GM12864 (cell line): ENCODE measurements at regions not wholly inside any gene's neighbourhood (a gene's known extent, or its start where the extent isn't known, plus 50 kb on each side); places are given as distances from the start of the nearest gene placed in this dataset.

Experiments
- DNase-seq: peaks from one replicate; pipeline ENCODE4 v3.0.0-alpha.2; 2011; ENCODE audit warnings: low read depth
- H3K4me3 ChIP-seq: 2 replicates; pipeline ENCODE4 v1.5.1; 2011; ENCODE audit warnings: mild to moderate bottlenecking, low read depth, low read length, control low read depth
- TF ChIP-seq, protein P1 (sequence below): IDR thresholded peaks from 2 replicates; pipeline ENCODE4 v1.5.1; 2011; ENCODE audit warnings: low read depth, mild to moderate bottlenecking, moderate library complexity, low read length, control low read depth, inconsistent platforms; ENCODE audit errors: missing control alignments

DNA sequence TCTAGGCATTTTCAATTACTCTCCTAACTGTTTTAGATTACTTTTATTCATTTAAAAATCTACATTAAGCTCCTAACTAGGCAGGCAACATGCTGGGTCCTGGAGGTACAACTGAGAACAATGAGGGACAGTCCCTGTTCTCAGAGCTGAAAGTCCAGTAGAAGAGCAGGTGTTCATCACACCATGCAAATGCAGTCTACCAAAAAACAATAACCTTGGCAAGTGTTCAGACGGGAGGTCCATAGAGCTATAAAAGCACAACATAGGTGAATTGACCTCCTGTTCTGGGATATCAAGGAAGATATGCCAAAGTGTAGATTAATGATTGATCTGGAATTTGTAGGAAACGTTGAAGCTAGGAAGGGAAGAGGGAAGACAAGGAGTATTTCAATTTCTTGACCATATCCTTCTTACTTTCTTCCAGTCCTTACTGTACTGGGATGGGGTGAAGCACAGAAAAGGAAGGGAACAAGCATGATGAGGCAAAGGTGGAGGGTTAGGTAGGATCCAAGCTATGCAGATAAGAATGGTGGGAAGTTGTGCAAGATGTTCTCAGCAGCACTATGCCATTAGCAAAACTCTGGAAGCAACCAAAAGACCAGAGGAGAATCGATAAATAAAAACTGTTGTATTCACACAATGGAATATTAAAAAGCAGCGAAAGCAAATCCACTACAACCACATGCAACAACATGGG lies 485.7 kb upstream of the JARID2 start:
- no peak overlapping the region for H3K4me3 ChIP-seq
- TF ChIP-seq, protein P1, sequence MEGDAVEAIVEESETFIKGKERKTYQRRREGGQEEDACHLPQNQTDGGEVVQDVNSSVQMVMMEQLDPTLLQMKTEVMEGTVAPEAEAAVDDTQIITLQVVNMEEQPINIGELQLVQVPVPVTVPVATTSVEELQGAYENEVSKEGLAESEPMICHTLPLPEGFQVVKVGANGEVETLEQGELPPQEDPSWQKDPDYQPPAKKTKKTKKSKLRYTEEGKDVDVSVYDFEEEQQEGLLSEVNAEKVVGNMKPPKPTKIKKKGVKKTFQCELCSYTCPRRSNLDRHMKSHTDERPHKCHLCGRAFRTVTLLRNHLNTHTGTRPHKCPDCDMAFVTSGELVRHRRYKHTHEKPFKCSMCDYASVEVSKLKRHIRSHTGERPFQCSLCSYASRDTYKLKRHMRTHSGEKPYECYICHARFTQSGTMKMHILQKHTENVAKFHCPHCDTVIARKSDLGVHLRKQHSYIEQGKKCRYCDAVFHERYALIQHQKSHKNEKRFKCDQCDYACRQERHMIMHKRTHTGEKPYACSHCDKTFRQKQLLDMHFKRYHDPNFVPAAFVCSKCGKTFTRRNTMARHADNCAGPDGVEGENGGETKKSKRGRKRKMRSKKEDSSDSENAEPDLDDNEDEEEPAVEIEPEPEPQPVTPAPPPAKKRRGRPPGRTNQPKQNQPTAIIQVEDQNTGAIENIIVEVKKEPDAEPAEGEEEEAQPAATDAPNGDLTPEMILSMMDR = no peak
- DNase-seq = no peak

DNA sequence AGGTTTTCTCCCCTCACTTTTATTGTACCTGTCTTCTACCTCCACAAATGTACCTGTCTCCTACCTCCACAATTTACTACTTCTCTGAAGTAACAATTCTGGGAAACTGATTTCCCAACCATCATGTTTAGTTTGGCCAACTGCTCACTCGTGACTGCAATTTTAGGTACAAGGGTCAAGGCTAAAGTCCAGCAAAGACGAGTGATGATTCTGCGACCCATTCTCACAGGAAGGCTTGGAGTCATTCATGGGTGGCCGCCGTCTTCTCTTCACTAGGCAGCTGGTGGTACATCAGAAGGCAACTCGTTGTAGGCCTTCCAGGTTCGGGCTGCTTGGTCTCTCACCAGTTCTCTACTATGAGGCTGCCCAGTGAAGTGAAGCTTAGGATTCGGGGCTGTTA lies 483.8 kb upstream of the JARID2 start:
- no peak overlapping the region for H3K4me3 ChIP-seq
- DNase-seq = no peak
- TF ChIP-seq, protein P1 = no peak

DNA sequence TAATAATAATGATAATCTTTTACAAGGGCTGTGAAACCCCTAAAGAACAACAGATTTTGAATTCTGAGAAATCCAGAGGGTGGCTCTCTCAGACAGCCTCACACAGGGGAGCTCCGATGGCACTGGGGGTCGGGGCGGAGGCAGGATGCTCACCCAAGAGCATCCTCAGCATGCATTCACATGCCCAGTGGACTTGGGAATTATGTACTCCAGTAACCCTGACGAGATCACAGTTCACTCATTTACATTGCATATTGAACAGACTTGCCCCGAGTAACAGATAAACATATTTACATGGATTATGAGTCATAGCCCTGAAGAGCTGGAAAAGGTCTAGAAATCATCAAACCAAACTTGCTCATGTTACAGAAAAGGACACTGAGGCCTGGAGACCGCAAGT lies 482.7 kb upstream of the JARID2 start:
- no peak for DNase-seq
- no peak overlapping the region for H3K4me3 ChIP-seq
- TF ChIP-seq, protein P1 = no peak

DNA sequence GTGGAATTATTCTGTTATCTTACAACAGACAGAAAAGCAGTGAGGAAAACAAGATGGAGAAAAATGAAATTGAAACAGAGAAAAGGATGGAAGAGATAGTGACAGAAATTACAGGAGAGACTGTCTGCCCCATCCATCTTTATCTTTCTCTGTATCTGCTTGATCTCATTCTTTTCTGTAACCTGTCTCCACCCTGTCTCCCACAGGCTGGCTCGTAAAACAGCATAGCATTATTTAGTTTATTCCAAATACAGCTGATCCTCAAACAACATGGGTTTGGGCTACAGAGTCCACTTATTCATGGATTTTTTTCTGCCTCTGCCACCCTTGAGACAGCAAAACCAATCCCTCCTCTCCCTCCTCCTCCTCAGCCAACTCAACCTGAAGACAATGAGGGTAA lies 482.3 kb upstream of the JARID2 start:
- TF ChIP-seq, protein P1 = no peak
- no peak overlapping the region for H3K4me3 ChIP-seq
- DNase-seq = no peak

DNA sequence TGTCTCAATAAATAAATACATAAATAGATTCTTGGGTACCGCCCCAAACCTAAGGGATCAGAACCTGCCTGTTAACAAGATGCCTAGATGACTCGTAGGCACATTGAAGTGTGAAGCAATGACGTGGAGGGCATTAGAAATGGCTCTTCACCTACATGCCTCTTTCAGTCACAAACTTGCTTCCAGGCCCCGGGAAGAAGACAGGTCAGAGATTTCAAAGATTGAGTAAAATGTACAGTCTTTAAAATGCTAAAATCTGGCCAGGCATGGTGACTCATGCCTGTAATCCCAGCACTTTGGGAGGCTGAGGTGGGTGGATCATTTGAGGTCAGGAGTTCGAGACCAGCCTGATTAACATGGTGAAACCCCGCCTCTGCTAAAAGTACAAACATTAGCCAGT lies 480.8 kb upstream of the JARID2 start:
- TF ChIP-seq, protein P1 = no peak
- no peak overlapping the region for H3K4me3 ChIP-seq
- no peak for DNase-seq

DNA sequence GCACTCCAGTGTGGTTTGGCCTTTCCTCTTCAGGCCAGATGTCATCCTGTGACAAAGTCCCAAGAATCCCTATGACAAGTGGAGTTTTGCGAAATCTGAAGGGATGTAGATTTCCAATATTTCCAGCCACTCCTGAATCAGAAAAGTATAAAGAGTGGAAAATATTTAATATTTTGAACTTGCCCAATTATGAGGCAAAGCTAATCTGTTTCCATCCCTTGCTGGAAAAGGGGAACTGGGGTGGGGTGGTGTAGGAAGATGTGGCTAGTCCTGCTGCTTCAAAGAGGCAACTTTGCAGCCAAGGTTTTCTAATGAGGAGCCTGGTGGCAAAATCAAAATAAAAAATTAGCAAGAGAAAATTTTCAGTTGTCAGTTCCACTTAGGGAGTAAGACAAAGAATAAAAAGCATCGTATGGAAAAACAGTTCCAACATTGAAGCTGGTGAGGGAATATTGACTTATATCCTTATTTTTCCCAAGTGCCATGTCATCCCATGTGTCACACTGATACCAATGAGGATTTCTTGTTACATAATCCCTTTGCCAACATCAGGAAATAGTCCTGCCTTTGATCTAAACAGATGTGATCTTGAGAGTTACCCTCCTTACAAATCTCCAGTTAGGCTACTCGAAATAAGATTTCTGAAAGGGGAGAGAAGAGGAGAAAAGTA lies 480.0 kb upstream of the JARID2 start:
- H3K4me3 ChIP-seq = no peak overlapping the region
- TF ChIP-seq, protein P1 = no peak
- DNase-seq = no peak
